ENCODE measurements at regions not wholly inside any gene's neighbourhood (a gene's known extent, or its start where the extent isn't known, plus 50 kb on each side); places are given as distances from the start of the nearest gene placed in this dataset.

GRCh38 chr6:11366934-11367637, 134.6 kb upstream of the NEDD9 start:
- Histone ChIP-seq H3K27ac (no peak overlapping the region), H3K4me3 (ENCODE audit: low read depth, low read length) (no peak overlapping the region), H3K36me3 (replicated peaks) (no peaks in the 10 kb centered on the region), H3K27me3 (replicated peaks) (no peaks in the 10 kb centered on the region)
- DNase-seq: no peak
- in situ Hi-C loops (cut with HindIII; ENCODE audit: low pct_ligation_motif_present, low sequenced_read_pairs): no loop called here
- TF ChIP-seq CTCF (IDR thresholded peaks at IDR 0.05; ENCODE audit: low read depth, low read length, missing control alignments): no peak

GRCh38 chr6:11366183-11366933, 133.9 kb upstream of the NEDD9 start:
- Histone ChIP-seq H3K27me3 (replicated peaks) (no peaks in the 10 kb centered on the region), H3K4me3 (ENCODE audit: low read depth, low read length) (no peak overlapping the region), H3K36me3 (replicated peaks) (no peaks in the 10 kb centered on the region), H3K27ac (no peak overlapping the region)
- in situ Hi-C loops (cut with HindIII; ENCODE audit: low pct_ligation_motif_present, low sequenced_read_pairs): no loop called here
- no peak for DNase-seq
- TF ChIP-seq CTCF (IDR thresholded peaks at IDR 0.05; ENCODE audit: low read depth, low read length, missing control alignments): no peak

DNA sequence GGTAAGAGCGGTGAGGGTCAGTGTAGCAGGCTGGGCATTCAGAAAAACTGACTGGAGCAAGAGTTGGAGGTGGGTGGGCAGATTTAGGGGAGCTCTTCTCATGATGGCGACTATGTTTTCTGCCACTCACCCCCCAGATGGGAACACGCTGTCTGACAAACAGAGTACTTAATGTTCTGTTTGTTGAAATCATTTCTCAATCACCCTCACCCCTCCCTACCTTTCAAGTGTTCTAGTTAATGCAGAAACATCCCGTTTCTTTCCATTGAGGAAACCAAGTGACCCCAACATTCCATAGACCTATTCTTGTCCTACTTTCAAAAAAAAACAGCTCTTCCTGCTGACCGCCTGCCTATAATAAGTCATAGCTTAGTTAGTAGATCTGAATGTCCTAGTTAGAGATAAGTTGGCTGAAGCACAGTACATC, 132.5 kb upstream of the NEDD9 start:
- no peaks in the 10 kb centered on the region for H3K27me3 ChIP-seq (replicated peaks)
- peak overlapping the region; percentile 52 for H3K27ac ChIP-seq
- peak; percentile 28 for DNase-seq
- in situ Hi-C loops (cut with HindIII; ENCODE audit: low pct_ligation_motif_present, low sequenced_read_pairs): no loop called here
- H3K4me3 ChIP-seq (ENCODE audit: low read depth, low read length): no peak overlapping the region
- no peak for TF ChIP-seq CTCF (IDR thresholded peaks at IDR 0.05; ENCODE audit: low read depth, low read length, missing control alignments)
- H3K36me3 ChIP-seq (replicated peaks): no peaks in the 10 kb centered on the region

DNA sequence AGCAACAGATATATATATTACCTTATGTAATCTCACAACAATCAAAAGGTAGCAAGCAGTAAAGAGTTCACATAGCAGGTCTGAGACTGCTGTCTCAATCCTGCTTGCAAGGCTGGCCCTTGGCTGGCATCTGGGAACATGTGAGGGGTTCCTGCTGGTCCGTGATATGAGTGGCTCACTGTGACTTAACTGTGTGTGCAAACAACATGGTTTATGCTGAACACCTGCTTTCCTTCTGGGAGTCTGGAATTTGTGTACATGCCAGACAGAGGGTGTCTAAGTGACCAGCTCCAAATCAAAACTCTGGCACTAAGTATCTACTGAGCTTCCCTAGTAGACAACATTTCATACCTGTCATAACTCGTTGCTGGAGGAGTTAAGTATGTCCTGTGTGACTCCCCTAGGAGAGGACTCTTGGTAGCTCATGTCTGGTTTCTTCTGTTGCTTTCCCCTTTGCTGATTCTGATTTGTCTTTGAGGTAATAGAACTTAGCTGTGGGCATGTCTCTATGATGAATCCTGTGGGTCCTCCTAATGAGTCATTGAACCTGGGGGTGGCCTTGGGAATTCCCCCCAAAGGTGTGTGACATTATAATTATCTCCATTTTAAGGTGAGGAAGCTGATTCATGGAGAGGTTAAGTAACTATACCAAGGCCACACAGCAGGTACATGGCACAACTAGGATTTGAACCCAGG, 131.6 kb upstream of the NEDD9 start:
- in situ Hi-C loops (cut with HindIII; ENCODE audit: low pct_ligation_motif_present, low sequenced_read_pairs): no loop called here
- Histone ChIP-seq H3K27ac (no peak overlapping the region), H3K36me3 (replicated peaks) (no peaks in the 10 kb centered on the region), H3K27me3 (replicated peaks) (no peaks in the 10 kb centered on the region), H3K4me3 (ENCODE audit: low read depth, low read length) (no peak overlapping the region)
- DNase-seq: no peak
- TF ChIP-seq CTCF (IDR thresholded peaks at IDR 0.05; ENCODE audit: low read depth, low read length, missing control alignments): no peak

- in situ Hi-C loops (cut with HindIII; ENCODE audit: low pct_ligation_motif_present, low sequenced_read_pairs): no loop called here
- no peak overlapping the region for H3K4me3 ChIP-seq (ENCODE audit: low read depth, low read length)
- no peak for DNase-seq
- H3K27ac ChIP-seq: no peak overlapping the region
- TF ChIP-seq CTCF (IDR thresholded peaks at IDR 0.05; ENCODE audit: low read depth, low read length, missing control alignments): no peak
- H3K27me3 ChIP-seq (replicated peaks): no peaks in the 10 kb centered on the region
- no peaks in the 10 kb centered on the region for H3K36me3 ChIP-seq (replicated peaks)
Observed at GRCh38 chr6:11362564-11362963, 130.1 kb upstream of the NEDD9 start.

Data from brain microvascular endothelial cell (primary cell).